ENCODE measurements at regions not wholly inside any gene's neighbourhood (a gene's known extent, or its start where the extent isn't known, plus 50 kb on each side); places are given as distances from the start of the nearest gene placed in this dataset.

DNA sequence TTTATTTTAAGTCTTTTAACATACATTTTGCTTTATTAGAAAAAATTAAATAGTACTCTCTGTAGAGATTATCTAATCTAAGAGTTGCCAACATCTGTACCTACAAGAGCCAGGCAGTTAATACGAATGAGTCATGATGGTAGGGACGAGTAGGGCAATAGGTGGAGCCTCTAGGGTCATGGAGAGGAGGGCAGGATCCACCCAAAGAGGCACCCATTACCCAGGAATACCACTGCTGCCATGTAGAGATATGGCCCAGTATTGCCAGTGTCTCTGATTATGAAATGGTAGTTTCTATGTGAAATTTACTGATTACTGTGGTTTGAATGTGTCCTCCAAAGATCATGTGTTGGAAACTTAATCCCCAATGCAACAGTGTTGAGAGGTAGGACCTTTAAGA lies 170.4 kb downstream of the PIK3R1 start:
- H3K27ac ChIP-seq: no peak overlapping the region
- TF ChIP-seq CTCF (conservative IDR thresholded peaks at IDR 0.05): no peak

- TF ChIP-seq CTCF (conservative IDR thresholded peaks at IDR 0.05): no peak
- no peak overlapping the region for H3K27ac ChIP-seq
These were observed 171.7 kb downstream of the PIK3R1 start for GRCh38 chr5:68387074-68387796.

DNA sequence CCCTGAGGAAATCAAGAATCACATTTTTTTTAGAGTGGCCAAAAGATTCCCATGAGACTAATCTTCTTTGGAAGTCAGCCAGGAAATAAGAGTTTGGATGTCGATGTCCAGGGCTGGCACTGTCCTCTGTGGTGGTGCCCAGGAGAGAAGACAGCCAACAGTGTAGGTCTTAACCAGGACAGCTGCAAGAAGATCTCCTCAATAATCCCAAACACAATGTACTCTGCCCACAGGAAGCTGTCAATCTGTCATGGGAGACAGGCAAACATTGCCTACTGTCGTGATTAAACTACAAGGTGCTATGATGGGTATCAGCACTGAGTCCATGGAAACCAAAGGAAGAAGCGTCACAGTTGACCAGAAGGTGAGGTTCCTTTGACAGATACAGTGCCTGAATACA lies 174.1 kb downstream of the PIK3R1 start:
- no peak for TF ChIP-seq CTCF (conservative IDR thresholded peaks at IDR 0.05)
- no peak overlapping the region for H3K27ac ChIP-seq

DNA sequence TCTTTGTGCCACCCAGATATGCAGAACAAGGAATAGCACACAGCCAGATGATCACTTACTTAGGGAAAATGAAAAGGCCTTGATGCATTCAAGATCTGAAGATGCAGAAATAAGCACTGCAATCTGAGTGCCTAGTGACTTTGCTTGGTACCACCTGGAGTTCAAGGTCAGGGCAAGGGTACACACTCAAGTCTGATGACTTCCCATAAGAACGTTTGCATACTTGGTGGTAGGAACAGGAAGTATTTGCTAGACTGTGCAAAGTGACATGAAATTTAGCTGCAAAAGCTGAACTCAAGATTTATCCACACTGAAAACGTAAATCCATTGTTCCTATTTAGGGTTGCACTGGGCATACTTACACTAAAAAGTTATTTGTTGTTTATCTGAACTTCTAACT lies 177.1 kb downstream of the PIK3R1 start:
- no peak for TF ChIP-seq CTCF (conservative IDR thresholded peaks at IDR 0.05)
- no peak overlapping the region for H3K27ac ChIP-seq

GRCh38 chr5:68395302-68395701 lies 179.7 kb downstream of the PIK3R1 start:
- H3K27ac ChIP-seq: peak overlapping the region; percentile 69
- TF ChIP-seq CTCF (conservative IDR thresholded peaks at IDR 0.05): no peak

GRCh38 chr5:68395926-68396511 lies 180.5 kb downstream of the PIK3R1 start:
- TF ChIP-seq CTCF (conservative IDR thresholded peaks at IDR 0.05): no peak
- peak overlapping the region; percentile 69 for H3K27ac ChIP-seq

DNA sequence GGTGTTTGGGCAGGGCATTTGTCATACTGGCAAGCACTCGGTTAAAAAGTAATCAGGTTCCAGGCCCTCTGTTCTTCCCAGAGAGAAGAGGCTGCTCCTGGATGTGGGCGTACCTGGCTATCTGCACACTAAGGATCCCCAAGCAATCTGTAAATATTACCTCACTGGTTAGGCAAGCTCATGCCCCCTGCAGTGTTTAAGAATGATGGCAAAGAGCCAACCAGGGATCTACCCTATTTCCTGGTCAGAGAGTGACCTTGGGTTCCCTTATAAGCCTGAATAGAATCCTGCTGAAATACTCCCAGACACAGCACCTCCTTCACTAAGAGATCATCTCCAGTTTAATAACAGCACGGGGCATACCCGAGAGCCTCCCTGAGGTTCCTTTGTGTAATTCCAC lies 181.2 kb downstream of the PIK3R1 start:
- no peak for TF ChIP-seq CTCF (conservative IDR thresholded peaks at IDR 0.05)
- H3K27ac ChIP-seq: peak overlapping the region; percentile 69
